SIG-M5 (cell line): ENCODE measurements at regions not wholly inside any gene's neighbourhood (a gene's known extent, or its start where the extent isn't known, plus 50 kb on each side); places are given as distances from the start of the nearest gene placed in this dataset.

Experiments used
- DNase-seq: peaks from one replicate; lab custom pipeline; 2025; lab: John Stamatoyannopoulos, UW

- DNase-seq, result no peak
These were observed 93.5 kb downstream of the KLF6 start for GRCh38 chr10:3691482-3691881.

- no peak for DNase-seq
These were observed 95.0 kb downstream of the KLF6 start for GRCh38 chr10:3689871-3690510.

- no peak for DNase-seq
These were observed 97.4 kb downstream of the KLF6 start for GRCh38 chr10:3687510-3688081.

- DNase-seq, result no peak
These were observed 99.6 kb downstream of the KLF6 start for GRCh38 chr10:3685384-3685783.

GRCh38 chr10:3684891-3685290, 100.1 kb downstream of the KLF6 start:
- no peak for DNase-seq

GRCh38 chr10:3683560-3683959, 101.4 kb downstream of the KLF6 start:
- no peak for DNase-seq

- no peak for DNase-seq
These were observed 102.3 kb downstream of the KLF6 start for GRCh38 chr10:3682745-3683144.

- DNase-seq, result no peak
These were observed 103.1 kb downstream of the KLF6 start for GRCh38 chr10:3681642-3682554.

- DNase-seq, result no peak
These were observed 104.9 kb downstream of the KLF6 start for GRCh38 chr10:3679950-3680629.

GRCh38 chr10:3678629-3679227, 106.3 kb downstream of the KLF6 start:
- DNase-seq, result no peak

- no peak for DNase-seq
These were observed 108.4 kb downstream of the KLF6 start for GRCh38 chr10:3676564-3676963.

GRCh38 chr10:3672220-3672619, 112.8 kb downstream of the KLF6 start:
- DNase-seq, result no peak

GRCh38 chr10:3671386-3671955, 113.5 kb downstream of the KLF6 start:
- DNase-seq, result no peak

- DNase-seq, result no peak
These were observed 116.1 kb downstream of the KLF6 start for GRCh38 chr10:3668966-3669330.

- no peak for DNase-seq
These were observed 116.6 kb downstream of the KLF6 start for GRCh38 chr10:3668276-3668965.

GRCh38 chr10:3666525-3667302, 118.3 kb downstream of the KLF6 start:
- DNase-seq, result no peak

GRCh38 chr10:3665316-3665908, 119.6 kb downstream of the KLF6 start:
- no peak for DNase-seq

GRCh38 chr10:3662775-3663174, 122.2 kb downstream of the KLF6 start:
- no peak for DNase-seq

GRCh38 chr10:3661271-3661670, 123.7 kb downstream of the KLF6 start:
- DNase-seq, result no peak

- no peak for DNase-seq
These were observed 124.3 kb downstream of the KLF6 start for GRCh38 chr10:3660753-3661152.
